GM12865 (cell line): ENCODE measurements at regions not wholly inside any gene's neighbourhood (a gene's known extent, or its start where the extent isn't known, plus 50 kb on each side); places are given as distances from the start of the nearest gene placed in this dataset.

ENCODE experiments used
- DNase-seq: peaks from one replicate; pipeline ENCODE4 v3.0.0; 2010; ENCODE audit warnings: low read depth
- H3K4me3 ChIP-seq: 2 replicates; pipeline ENCODE4 v1.5.1; 2011; ENCODE audit warnings: mild to moderate bottlenecking, low read depth, low read length, control low read depth
- CTCF ChIP-seq: IDR thresholded peaks from 2 replicates; pipeline ENCODE4 v1.5.1; 2011; ENCODE audit warnings: low read length, control low read depth, low read depth, inconsistent platforms; ENCODE audit not compliant: insufficient read depth; ENCODE audit errors: missing control alignments

DNA sequence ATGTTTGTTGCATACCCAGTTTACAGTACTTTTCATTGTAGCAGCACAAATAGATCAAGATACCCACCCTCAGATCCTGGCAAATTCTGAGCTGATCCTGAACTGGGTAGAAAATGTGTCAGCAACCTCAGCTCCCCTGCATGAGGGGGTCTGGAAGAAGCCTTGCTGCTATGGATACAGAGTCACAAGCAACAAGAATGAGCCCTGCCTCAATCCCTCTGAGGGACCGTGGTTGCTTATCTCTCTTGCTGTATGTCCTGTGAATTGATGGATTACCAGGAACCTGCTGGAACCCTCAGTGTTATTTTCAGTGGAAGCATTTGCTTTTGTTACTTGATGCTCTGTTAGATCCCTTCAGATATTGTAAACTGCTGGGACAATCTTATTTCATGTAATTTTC, 331.0 kb downstream of the STIM2 start:
- no peak overlapping the region for H3K4me3 ChIP-seq
- no peak for DNase-seq
- TF ChIP-seq CTCF, result no peak

DNA sequence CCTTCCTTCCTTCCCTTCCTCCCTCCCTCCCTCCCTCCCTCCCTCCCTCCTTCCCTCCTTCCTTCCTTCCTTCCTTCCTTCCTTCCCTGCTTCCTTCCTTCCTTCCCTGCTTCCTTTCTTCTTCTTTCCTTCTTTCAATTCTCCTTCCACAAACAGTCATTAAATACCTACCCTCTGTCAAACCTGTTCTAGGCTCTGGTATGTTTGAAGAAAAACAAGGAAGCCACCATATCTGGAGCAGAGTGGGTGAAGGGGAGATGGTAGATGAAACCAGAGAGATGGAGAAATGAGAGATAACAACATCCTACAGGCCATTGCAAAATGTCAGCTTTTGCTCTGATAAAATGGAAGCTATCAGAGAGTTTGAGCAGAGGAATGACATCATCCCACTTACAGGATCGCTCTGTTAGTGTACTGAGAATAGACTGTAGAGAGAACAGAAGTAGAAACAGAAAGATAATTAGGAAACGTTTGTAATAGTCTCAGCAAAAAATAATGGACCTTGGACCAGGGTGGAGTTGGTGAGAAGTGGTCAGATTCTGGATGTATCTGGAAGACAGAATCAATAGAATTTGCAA, 334.0 kb downstream of the STIM2 start:
- no peak for TF ChIP-seq CTCF

GRCh38 chr4:27198246-27198645, 337.6 kb downstream of the STIM2 start:
- TF ChIP-seq CTCF, result no peak
- H3K4me3 ChIP-seq, result no peak overlapping the region
- no peak for DNase-seq

More for the DNA sequence above, 334.0 kb downstream of the STIM2 start:
- no peak for DNase-seq
- no peak overlapping the region for H3K4me3 ChIP-seq

DNA sequence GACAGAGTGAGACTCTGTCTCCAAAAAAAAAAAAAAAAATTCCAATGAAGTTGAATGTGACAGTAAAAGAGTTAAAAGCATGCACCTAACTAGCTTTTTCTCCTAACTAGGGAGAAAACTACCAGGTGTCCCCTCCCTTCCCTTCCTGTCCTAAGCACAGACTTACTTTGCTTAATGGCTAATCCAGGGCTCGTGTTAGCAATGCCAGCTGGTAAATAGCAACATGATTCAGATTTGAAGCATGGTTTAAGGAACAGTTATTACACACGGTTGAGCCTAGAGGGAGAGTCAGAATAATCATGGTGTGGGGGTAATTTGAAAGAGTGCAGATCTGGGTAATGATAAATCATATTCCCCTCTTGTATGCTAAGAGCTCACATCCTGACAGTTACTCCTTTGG, 338.3 kb downstream of the STIM2 start:
- DNase-seq, result no peak
- no peak for TF ChIP-seq CTCF
- H3K4me3 ChIP-seq, result no peak overlapping the region

DNA sequence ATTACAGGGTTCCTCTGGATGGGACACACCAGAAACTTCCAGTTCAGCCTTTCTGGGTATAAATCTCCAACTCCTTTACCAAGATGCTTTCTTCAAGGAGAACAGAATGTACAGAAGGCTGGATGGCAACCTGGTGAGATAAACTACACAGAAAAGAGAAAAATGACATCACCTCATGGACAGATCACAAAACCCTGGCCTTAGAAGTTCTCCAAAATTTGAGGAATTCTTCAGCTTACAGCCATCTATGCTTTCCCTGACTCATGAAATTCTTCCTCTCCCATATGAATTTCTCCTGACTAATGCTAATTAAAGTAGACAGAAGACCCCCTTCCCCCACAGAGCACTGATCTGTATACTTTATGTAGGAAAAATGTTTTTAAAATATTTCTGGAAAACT, 345.4 kb downstream of the STIM2 start:
- TF ChIP-seq CTCF, result no peak
- no peak for DNase-seq
- no peak overlapping the region for H3K4me3 ChIP-seq

GRCh38 chr4:27210956-27211355, 350.3 kb downstream of the STIM2 start:
- no peak for DNase-seq
- TF ChIP-seq CTCF, result no peak
- no peak overlapping the region for H3K4me3 ChIP-seq

DNA sequence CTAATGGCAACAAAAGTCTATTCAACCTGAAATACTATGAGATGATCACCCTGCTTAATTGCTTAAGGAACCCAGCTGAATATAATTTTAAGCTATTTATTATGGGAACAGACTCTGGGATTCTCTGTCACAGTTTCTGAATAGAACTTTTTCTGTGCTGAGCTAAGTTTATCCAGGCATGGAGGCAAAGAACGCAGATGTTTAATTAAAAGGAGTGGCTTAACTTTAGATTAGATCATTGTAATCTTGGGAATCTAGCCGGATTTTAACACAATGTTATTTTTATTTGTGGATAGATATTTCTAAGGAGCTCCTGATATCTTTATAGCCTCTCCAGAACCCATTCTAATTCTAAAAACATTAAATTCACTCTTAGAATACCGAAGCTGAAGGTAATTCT, 353.4 kb downstream of the STIM2 start:
- no peak overlapping the region for H3K4me3 ChIP-seq
- DNase-seq, result no peak
- TF ChIP-seq CTCF, result no peak
